ENCODE measurements at regions not wholly inside any gene's neighbourhood (a gene's known extent, or its start where the extent isn't known, plus 50 kb on each side); places are given as distances from the start of the nearest gene placed in this dataset.
"Not testable (repeated sequence)": the region's sequence is repeated elsewhere in the genome, so short reads cannot be mapped to it uniquely, and the experiment has no call there.

GRCh38 chr3:144023543-144023942 is 51.9 kb downstream of the DIPK2A start:
- H3K27ac Mint-ChIP-seq; H3K4me3 ChIP-seq (ENCODE audit: low read length); H3K36me3 ChIP-seq (ENCODE audit: insufficient read depth, low read length); H3K9me3 Mint-ChIP-seq; H3K27ac ChIP-seq (ENCODE audit: low read depth, low read length); H3K27me3 ChIP-seq (ENCODE audit: insufficient read depth, low read length, poor library complexity, severe bottlenecking); H3K4me3 Mint-ChIP-seq; H3K9me3 ChIP-seq (ENCODE audit: low read length); H3K4me1 Mint-ChIP-seq; POLR2A ChIA-PET; H3K4me1 ChIP-seq (ENCODE audit: insufficient read depth, low read length); DNase-seq; CTCF ChIA-PET: not testable (repeated sequence)
- Mint-ChIP-seq H3K36me3 (peaks cover 0 to 13% (median 0%) of the 10 kb centered on the region in 3 donors), H3K27me3 (peaks cover 13 to 19% of the 10 kb centered on the region in 2 donors)

DNA sequence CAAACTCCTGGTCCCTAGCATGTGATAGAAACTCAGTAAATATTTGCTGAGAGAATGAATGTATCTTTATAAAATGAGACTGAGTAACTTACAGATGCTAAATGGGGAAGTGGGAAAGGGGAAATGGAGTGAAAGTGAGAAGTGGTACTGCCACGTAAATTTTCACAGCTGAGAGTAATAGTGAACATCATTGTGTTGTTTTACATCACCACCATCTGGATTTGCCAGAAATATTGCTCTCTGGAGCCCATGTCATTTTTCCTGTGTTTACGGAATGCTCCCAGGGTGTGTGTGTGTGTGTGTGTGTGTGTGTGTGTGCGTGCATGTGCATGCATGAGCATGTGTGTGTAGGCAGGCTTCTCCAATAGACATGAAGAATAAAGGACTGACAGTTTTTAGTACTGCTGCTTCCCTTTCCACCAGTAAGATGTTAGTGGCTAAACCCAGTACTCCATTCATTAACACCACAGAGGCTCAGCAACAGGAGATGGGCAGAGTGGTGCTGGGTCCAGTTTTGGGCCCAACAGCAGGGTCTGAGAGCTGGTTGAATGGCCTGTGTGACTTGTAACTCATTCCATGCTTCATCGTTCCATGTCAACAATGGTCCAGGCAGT is 57.3 kb downstream of the DIPK2A start:
- no peaks in the 10 kb centered on the region for H3K9me3 ChIP-seq (ENCODE audit: low read length)
- Mint-ChIP-seq H3K27me3 (peaks cover 4 to 8% of the 10 kb centered on the region in 2 donors), H3K36me3 (no peaks in the 10 kb centered on the region), H3K4me3 (no peak overlapping the region), H3K9me3 (peaks cover 0 to 8% (median 2%) of the 10 kb centered on the region in 5 donors), H3K27ac (no peak overlapping the region), H3K4me1 (peaks cover 4 to 18% (median 12%) of the 10 kb centered on the region in 3 donors)
- POLR2A ChIA-PET: no interaction called here
- no peak overlapping the region for H3K27ac ChIP-seq (ENCODE audit: low read depth, low read length)
- no peak overlapping the region for H3K4me3 ChIP-seq (ENCODE audit: low read length)
- no peak for DNase-seq
- H3K27me3 ChIP-seq (ENCODE audit: insufficient read depth, low read length, poor library complexity, severe bottlenecking): no peaks in the 10 kb centered on the region
- CTCF ChIA-PET: no interaction called here
- H3K36me3 ChIP-seq (ENCODE audit: insufficient read depth, low read length): no peaks in the 10 kb centered on the region
- H3K4me1 ChIP-seq (ENCODE audit: insufficient read depth, low read length): no peaks in the 10 kb centered on the region

GRCh38 chr3:144029769-144030168 is 58.1 kb downstream of the DIPK2A start:
- H3K36me3 Mint-ChIP-seq: no peaks in the 10 kb centered on the region
- no peaks in the 10 kb centered on the region for H3K9me3 ChIP-seq (ENCODE audit: low read length)
- no peaks in the 10 kb centered on the region for H3K27me3 ChIP-seq (ENCODE audit: insufficient read depth, low read length, poor library complexity, severe bottlenecking)
- no peaks in the 10 kb centered on the region for H3K4me1 ChIP-seq (ENCODE audit: insufficient read depth, low read length)
- CTCF ChIA-PET: no interaction called here
- no peaks in the 10 kb centered on the region for H3K36me3 ChIP-seq (ENCODE audit: insufficient read depth, low read length)
- H3K4me1 Mint-ChIP-seq: peaks cover 6 to 18% (median 12%) of the 10 kb centered on the region in 3 donors
- no peak overlapping the region for H3K4me3 ChIP-seq (ENCODE audit: low read length)
- peaks cover 0 to 8% (median 0%) of the 10 kb centered on the region in 5 donors for H3K9me3 Mint-ChIP-seq
- no peak overlapping the region for H3K27ac ChIP-seq (ENCODE audit: low read depth, low read length)
- POLR2A ChIA-PET: no interaction called here
- no peak for DNase-seq
- no peak overlapping the region for H3K4me3 Mint-ChIP-seq
- H3K27me3 Mint-ChIP-seq: peaks cover 0 to 3% of the 10 kb centered on the region in 2 donors
- no peak overlapping the region for H3K27ac Mint-ChIP-seq

GRCh38 chr3:144031938-144032337 is 60.3 kb downstream of the DIPK2A start:
- Histone ChIP-seq H3K4me3 (ENCODE audit: low read length) (no peak overlapping the region), H3K9me3 (ENCODE audit: low read length) (no peaks in the 10 kb centered on the region), H3K4me1 (ENCODE audit: insufficient read depth, low read length) (no peaks in the 10 kb centered on the region), H3K27me3 (ENCODE audit: insufficient read depth, low read length, poor library complexity, severe bottlenecking) (no peaks in the 10 kb centered on the region), H3K27ac (ENCODE audit: low read depth, low read length) (no peak overlapping the region), H3K36me3 (ENCODE audit: insufficient read depth, low read length) (no peaks in the 10 kb centered on the region)
- DNase-seq: no peak
- peaks cover 6 to 18% (median 12%) of the 10 kb centered on the region in 3 donors for H3K4me1 Mint-ChIP-seq
- peaks cover 0 to 1% (median 0%) of the 10 kb centered on the region in 5 donors for H3K9me3 Mint-ChIP-seq
- ChIA-PET POLR2A (no interaction called here), CTCF (no interaction called here)
- no peak overlapping the region for H3K4me3 Mint-ChIP-seq
- H3K27me3 Mint-ChIP-seq: no peaks in the 10 kb centered on the region
- no peak overlapping the region for H3K27ac Mint-ChIP-seq
- no peaks in the 10 kb centered on the region for H3K36me3 Mint-ChIP-seq

DNA sequence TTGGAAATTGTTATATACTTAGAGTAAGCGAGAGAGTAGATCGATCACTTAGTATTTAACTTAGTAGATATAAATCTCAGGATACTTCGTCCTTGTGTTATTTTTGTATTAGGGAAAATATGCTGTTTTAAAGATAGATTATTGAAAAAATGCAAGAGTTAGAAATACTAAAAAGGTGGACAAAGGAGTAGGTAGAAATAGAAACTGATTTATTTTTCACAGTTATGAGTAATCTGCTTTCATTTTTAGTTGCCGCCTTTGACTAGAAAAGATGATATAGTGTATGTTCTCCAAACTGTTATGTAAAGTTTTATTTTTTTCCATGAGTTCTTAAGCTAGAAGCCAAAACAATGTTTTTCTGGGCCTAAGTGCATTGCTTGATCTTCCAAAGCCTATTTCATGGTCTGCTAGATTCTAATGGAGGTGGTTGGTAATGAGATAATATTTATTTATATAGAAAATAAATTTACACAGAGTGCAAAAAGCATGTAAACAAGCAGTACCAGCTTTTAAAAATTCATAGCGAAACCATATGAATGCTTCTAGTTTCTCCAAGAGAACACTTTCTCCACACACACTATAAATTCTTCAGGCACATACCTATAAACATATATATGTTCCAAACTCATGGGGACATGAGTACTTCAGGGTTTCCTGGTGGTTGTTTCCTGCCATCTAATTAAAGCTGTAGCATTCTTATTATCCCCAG is 61.1 kb downstream of the DIPK2A start:
- no peaks in the 10 kb centered on the region for H3K27me3 Mint-ChIP-seq
- H3K36me3 ChIP-seq (ENCODE audit: insufficient read depth, low read length): no peaks in the 10 kb centered on the region
- no peaks in the 10 kb centered on the region for H3K4me1 ChIP-seq (ENCODE audit: insufficient read depth, low read length)
- no peak overlapping the region for H3K4me3 ChIP-seq (ENCODE audit: low read length)
- peaks cover 0 to 1% (median 0%) of the 10 kb centered on the region in 5 donors for H3K9me3 Mint-ChIP-seq
- no peaks in the 10 kb centered on the region for H3K27me3 ChIP-seq (ENCODE audit: insufficient read depth, low read length, poor library complexity, severe bottlenecking)
- H3K4me3 Mint-ChIP-seq: peak overlapping the region in 5 of 7 donors; percentile 28 to 68 (median 39)
- POLR2A ChIA-PET: no interaction called here
- CTCF ChIA-PET: no interaction called here
- no peaks in the 10 kb centered on the region for H3K36me3 Mint-ChIP-seq
- H3K4me1 Mint-ChIP-seq: peaks cover 6 to 18% (median 12%) of the 10 kb centered on the region in 3 donors
- H3K9me3 ChIP-seq (ENCODE audit: low read length): no peaks in the 10 kb centered on the region
- H3K27ac Mint-ChIP-seq: peak overlapping the region in 1 of 8 donors; percentile 61
- DNase-seq: no peak
- no peak overlapping the region for H3K27ac ChIP-seq (ENCODE audit: low read depth, low read length)

DNA sequence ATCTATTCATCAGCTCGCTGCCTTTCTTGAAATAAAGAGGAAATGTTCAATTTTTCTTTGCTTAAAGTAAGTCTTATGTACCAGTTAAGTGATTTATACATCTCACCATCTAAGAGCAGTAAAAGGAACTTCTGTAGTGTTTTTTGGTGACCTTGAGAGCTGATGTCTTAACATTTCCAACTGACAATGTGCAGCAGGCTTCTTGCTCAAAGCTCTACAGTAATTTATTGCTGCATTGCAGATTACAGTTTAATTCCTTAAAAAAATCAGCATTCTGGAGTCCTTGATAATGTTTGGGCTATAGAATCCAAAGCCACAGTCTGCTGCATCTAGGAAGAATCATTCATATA is 61.6 kb downstream of the DIPK2A start:
- DNase-seq: no peak
- H3K4me1 Mint-ChIP-seq: peaks cover 6 to 18% (median 12%) of the 10 kb centered on the region in 3 donors
- peak overlapping the region in 1 of 7 donors; percentile 28 for H3K4me3 Mint-ChIP-seq
- no peaks in the 10 kb centered on the region for H3K36me3 Mint-ChIP-seq
- H3K36me3 ChIP-seq (ENCODE audit: insufficient read depth, low read length): no peaks in the 10 kb centered on the region
- no peak overlapping the region for H3K4me3 ChIP-seq (ENCODE audit: low read length)
- H3K27ac ChIP-seq (ENCODE audit: low read depth, low read length): no peak overlapping the region
- peaks cover 0 to 1% (median 0%) of the 10 kb centered on the region in 5 donors for H3K9me3 Mint-ChIP-seq
- no peaks in the 10 kb centered on the region for H3K4me1 ChIP-seq (ENCODE audit: insufficient read depth, low read length)
- CTCF ChIA-PET: no interaction called here
- H3K27me3 Mint-ChIP-seq: no peaks in the 10 kb centered on the region
- POLR2A ChIA-PET: no interaction called here
- no peak overlapping the region for H3K27ac Mint-ChIP-seq
- H3K9me3 ChIP-seq (ENCODE audit: low read length): no peaks in the 10 kb centered on the region
- H3K27me3 ChIP-seq (ENCODE audit: insufficient read depth, low read length, poor library complexity, severe bottlenecking): no peaks in the 10 kb centered on the region

- H3K4me1 Mint-ChIP-seq: peaks cover 6 to 18% (median 12%) of the 10 kb centered on the region in 3 donors
- H3K9me3 Mint-ChIP-seq: peaks cover 0 to 1% (median 0%) of the 10 kb centered on the region in 5 donors
- H3K27me3 ChIP-seq (ENCODE audit: insufficient read depth, low read length, poor library complexity, severe bottlenecking): no peaks in the 10 kb centered on the region
- no peak overlapping the region for H3K27ac ChIP-seq (ENCODE audit: low read depth, low read length)
- no peaks in the 10 kb centered on the region for H3K27me3 Mint-ChIP-seq
- no peaks in the 10 kb centered on the region for H3K36me3 Mint-ChIP-seq
- ChIA-PET CTCF (no interaction called here), POLR2A (no interaction called here)
- no peaks in the 10 kb centered on the region for H3K9me3 ChIP-seq (ENCODE audit: low read length)
- no peak overlapping the region for H3K4me3 Mint-ChIP-seq
- H3K27ac Mint-ChIP-seq: no peak overlapping the region
- DNase-seq: no peak
- no peaks in the 10 kb centered on the region for H3K4me1 ChIP-seq (ENCODE audit: insufficient read depth, low read length)
- no peak overlapping the region for H3K4me3 ChIP-seq (ENCODE audit: low read length)
- no peaks in the 10 kb centered on the region for H3K36me3 ChIP-seq (ENCODE audit: insufficient read depth, low read length)
Observed at GRCh38 chr3:144033863-144034262, 62.2 kb downstream of the DIPK2A start.

GRCh38 chr3:144034715-144035290 is 63.2 kb downstream of the DIPK2A start:
- Mint-ChIP-seq H3K4me3 (no peak overlapping the region), H3K36me3 (no peaks in the 10 kb centered on the region), H3K4me1 (peaks cover 6 to 18% (median 12%) of the 10 kb centered on the region in 3 donors), H3K9me3 (peaks cover 0 to 1% (median 0%) of the 10 kb centered on the region in 5 donors), H3K27ac (no peak overlapping the region), H3K27me3 (peaks cover 0 to 7% of the 10 kb centered on the region in 2 donors)
- Histone ChIP-seq H3K36me3 (ENCODE audit: insufficient read depth, low read length) (no peaks in the 10 kb centered on the region), H3K4me1 (ENCODE audit: insufficient read depth, low read length) (no peaks in the 10 kb centered on the region), H3K9me3 (ENCODE audit: low read length) (no peaks in the 10 kb centered on the region), H3K27ac (ENCODE audit: low read depth, low read length) (no peak overlapping the region), H3K27me3 (ENCODE audit: insufficient read depth, low read length, poor library complexity, severe bottlenecking) (no peaks in the 10 kb centered on the region), H3K4me3 (ENCODE audit: low read length) (no peak overlapping the region)
- POLR2A ChIA-PET: no interaction called here
- no peak for DNase-seq
- CTCF ChIA-PET: no interaction called here

Measured in CD8-positive, alpha-beta memory T cell (primary cell).